GM21360 (cell line): ENCODE measurements at regions not wholly inside any gene's neighbourhood (a gene's known extent, or its start where the extent isn't known, plus 50 kb on each side); places are given as distances from the start of the nearest gene placed in this dataset.
"Not testable (repeated sequence)": the region's sequence is repeated elsewhere in the genome, so short reads cannot be mapped to it uniquely, and the experiment has no call there.

Experiments used
- ATAC-seq: cut with Tn5 transposase; IDR thresholded peaks from one replicate; pipeline ENCODE4 v1.9.1; 2021; ENCODE audit warnings: mild to moderate bottlenecking, moderate library complexity; ENCODE audit not compliant: unreplicated experiment

GRCh38 chr11:98180921-98181320 lies 839.8 kb upstream of the CNTN5 start:
- no peak for ATAC-seq

GRCh38 chr11:98183034-98183433 lies 837.7 kb upstream of the CNTN5 start:
- no peak for ATAC-seq

- no peak for ATAC-seq
Observed at GRCh38 chr11:98185245-98185644, 835.5 kb upstream of the CNTN5 start.

- ATAC-seq: no peak
Observed at GRCh38 chr11:98194611-98195010, 826.1 kb upstream of the CNTN5 start.

GRCh38 chr11:98195300-98195699 lies 825.4 kb upstream of the CNTN5 start:
- no peak for ATAC-seq

GRCh38 chr11:98207086-98207485 lies 813.7 kb upstream of the CNTN5 start:
- no peak for ATAC-seq

GRCh38 chr11:98227278-98227677 lies 793.5 kb upstream of the CNTN5 start:
- ATAC-seq: no peak

GRCh38 chr11:98230678-98231077 lies 790.1 kb upstream of the CNTN5 start:
- no peak for ATAC-seq

- no peak for ATAC-seq
Observed at GRCh38 chr11:98234698-98235097, 786.1 kb upstream of the CNTN5 start.

- no peak for ATAC-seq
Observed at GRCh38 chr11:98243897-98244296, 776.9 kb upstream of the CNTN5 start.

GRCh38 chr11:98260983-98261382 lies 759.8 kb upstream of the CNTN5 start:
- no peak for ATAC-seq

- no peak for ATAC-seq
Observed at GRCh38 chr11:98277251-98277912, 743.4 kb upstream of the CNTN5 start.

GRCh38 chr11:98289617-98290263 lies 731.0 kb upstream of the CNTN5 start:
- ATAC-seq: no peak

- no peak for ATAC-seq
Observed at GRCh38 chr11:98296091-98296880, 724.5 kb upstream of the CNTN5 start.

GRCh38 chr11:98300719-98301118 lies 720.0 kb upstream of the CNTN5 start:
- ATAC-seq: no peak

- ATAC-seq: no peak
Observed at GRCh38 chr11:98307827-98308491, 712.8 kb upstream of the CNTN5 start.

GRCh38 chr11:98330306-98330705 lies 690.4 kb upstream of the CNTN5 start:
- not testable (repeated sequence) for ATAC-seq

GRCh38 chr11:98358551-98358950 lies 662.2 kb upstream of the CNTN5 start:
- no peak for ATAC-seq

- ATAC-seq: no peak
Observed at GRCh38 chr11:98365190-98365589, 655.6 kb upstream of the CNTN5 start.

- no peak for ATAC-seq
Observed at GRCh38 chr11:98365941-98366340, 654.8 kb upstream of the CNTN5 start.

GRCh38 chr11:98390391-98390790 lies 630.4 kb upstream of the CNTN5 start:
- ATAC-seq: no peak
